Caco-2 (cell line): ENCODE measurements at regions not wholly inside any gene's neighbourhood (a gene's known extent, or its start where the extent isn't known, plus 50 kb on each side); places are given as distances from the start of the nearest gene placed in this dataset.

Source experiments
- BruUV-seq: library from RNA; stranded (reverse); fragments of 400-500 nt; replicated peaks from 2 replicates; lab custom pipeline; 2021; lab: Mats Ljungman, UMichigan
- CTCF ChIA-PET: fragments of 300-600 bp; sonication (Branson Sonifier 250); formaldehyde crosslinking; loops from one replicate; lab custom pipeline; 2022; ENCODE audit warnings: antibody characterized with exemption; lab: Charles Lee
- POLR2A ChIA-PET: fragments of 300-600 bp; sonication (Branson Sonifier 250); formaldehyde crosslinking; loops from one replicate; lab custom pipeline; 2022; ENCODE audit warnings: antibody characterized with exemption; lab: Charles Lee
- DNase-seq, 2 experiments: peaks; one replicate each; pipeline versions ENCODE4 v3.0.0 to v3.0.0-alpha.2; 2020 to 2022
- H3K27me3 ChIP-seq: replicated peaks from 2 replicates; pipeline ENCODE4 v1.6.0; 2011; ENCODE audit warnings: low read length; ENCODE audit not compliant: control insufficient read depth, insufficient read depth
- H3K36me3 ChIP-seq: 2 replicates; pipeline ENCODE4 v1.5.1; 2011; ENCODE audit warnings: low read length; ENCODE audit not compliant: control insufficient read depth, insufficient read depth
- H3K4me1 ChIP-seq: fragments of 250-450 bp; sonication (Bioruptor Pico); 2 replicates; pipeline ENCODE4 v1.5.1; 2020; ENCODE audit warnings: mild to moderate bottlenecking
- H3K4me3 ChIP-seq: 2 replicates; pipeline ENCODE4 v1.5.1; 2011; ENCODE audit warnings: low read depth, mild to moderate bottlenecking, control low read depth, low read length
- H3K9me3 ChIP-seq: fragments of 250-450 bp; sonication (Bioruptor Pico); 2 replicates; pipeline ENCODE4 v1.5.1; 2020; ENCODE audit warnings: mild to moderate bottlenecking, moderate library complexity
- H3K27ac Mint-ChIP-seq: one replicate; pipeline ENCODE4 v1.8.0; 2022; ENCODE audit warnings: mixed read lengths; ENCODE audit not compliant: unreplicated experiment
- H3K27me3 Mint-ChIP-seq: one replicate; pipeline ENCODE4 v1.8.0; 2022; ENCODE audit warnings: mixed read lengths; ENCODE audit not compliant: insufficient read depth, unreplicated experiment
- H3K36me3 Mint-ChIP-seq: one replicate; pipeline ENCODE4 v1.8.0; 2022; ENCODE audit warnings: mild to moderate bottlenecking, mixed read lengths; ENCODE audit not compliant: insufficient read depth, unreplicated experiment
- H3K4me1 Mint-ChIP-seq: one replicate; pipeline ENCODE4 v1.8.0; 2022; ENCODE audit warnings: low read depth, mixed read lengths; ENCODE audit not compliant: unreplicated experiment
- H3K4me3 Mint-ChIP-seq: one replicate; pipeline ENCODE4 v1.8.0; 2022; ENCODE audit warnings: mild to moderate bottlenecking, moderate library complexity, mixed read lengths; ENCODE audit not compliant: unreplicated experiment
- H3K9me3 Mint-ChIP-seq: one replicate; pipeline ENCODE4 v1.8.0; 2022; ENCODE audit warnings: mixed read lengths; ENCODE audit not compliant: unreplicated experiment
- CTCF ChIP-seq, 2 experiments: fragments of 200-600 bp in 1 of 2; IDR thresholded peaks; 1 replicate in 1 of 2; 2 replicates in 1 of 2; pipeline versions ENCODE4 v1.5.1 to v1.8.0; 2011 to 2022; ENCODE audit warnings: antibody characterized with exemption in 1 of 2, control low read depth in 1 of 2, inconsistent platforms in 1 of 2, low read depth in 1 of 2, low read length in 1 of 2, mild to moderate bottlenecking in 1 of 2, moderate library complexity in 1 of 2; ENCODE audit not compliant: insufficient read depth in 1 of 2, severe bottlenecking in 1 of 2, unreplicated experiment in 1 of 2
- intact Hi-C: fragments of 100-400 bp; cut with micrococcal nuclease; formaldehyde crosslinking; loops from one replicate; pipeline ENCODE4 v1.10.0; 2022; ENCODE audit not compliant: unreplicated experiment

- H3K36me3 ChIP-seq, result no peaks in the 10 kb centered on the region
- no peaks in the 10 kb centered on the region for H3K27me3 Mint-ChIP-seq
- H3K4me3 Mint-ChIP-seq, result no peak overlapping the region
- no peak overlapping the region for H3K27ac Mint-ChIP-seq
- intact Hi-C loops, result no loop called here
- POLR2A ChIA-PET, result no interaction called here
- H3K4me1 Mint-ChIP-seq, result no peaks in the 10 kb centered on the region
- H3K9me3 Mint-ChIP-seq, result no peaks in the 10 kb centered on the region
- no TSS peak for BruUV-seq
- DNase-seq, result no peak
- no peaks in the 10 kb centered on the region; the same call in 1 of the 2 replicates for H3K9me3 ChIP-seq
- no peaks in the 10 kb centered on the region for H3K4me1 ChIP-seq
- no peaks in the 10 kb centered on the region for H3K27me3 ChIP-seq
- TF ChIP-seq CTCF (IDR thresholded peaks at IDR 0.05; ENCODE audit: insufficient read depth in 1 of 2, low read depth in 1 of 2, low read length in 1 of 2, severe bottlenecking in 1 of 2, unreplicated experiment in 1 of 2), result no peak
- H3K36me3 Mint-ChIP-seq, result no peaks in the 10 kb centered on the region
- CTCF ChIA-PET, result no interaction called here
- no peak overlapping the region for H3K4me3 ChIP-seq
Observed at GRCh38 chr15:46620392-46621013, 985.7 kb downstream of the SQOR start.

- intact Hi-C loops, result no loop called here
- no peak for TF ChIP-seq CTCF (IDR thresholded peaks at IDR 0.05; ENCODE audit: insufficient read depth in 1 of 2, low read depth in 1 of 2, low read length in 1 of 2, severe bottlenecking in 1 of 2, unreplicated experiment in 1 of 2)
- Mint-ChIP-seq H3K27me3 (no peaks in the 10 kb centered on the region), H3K4me3 (no peak overlapping the region), H3K9me3 (no peaks in the 10 kb centered on the region), H3K27ac (no peak overlapping the region), H3K4me1 (no peaks in the 10 kb centered on the region), H3K36me3 (no peaks in the 10 kb centered on the region)
- no TSS peak for BruUV-seq
- Histone ChIP-seq H3K36me3 (no peaks in the 10 kb centered on the region), H3K9me3 (no peaks in the 10 kb centered on the region; the same call in 1 of the 2 replicates), H3K4me1 (no peaks in the 10 kb centered on the region), H3K4me3 (no peak overlapping the region), H3K27me3 (no peaks in the 10 kb centered on the region)
- ChIA-PET CTCF (no interaction called here), POLR2A (no interaction called here)
- DNase-seq, result no peak
Observed at GRCh38 chr15:46622851-46623250, 988.0 kb downstream of the SQOR start.

GRCh38 chr15:46636206-46636605 is 1001.4 kb downstream of the SQOR start:
- Mint-ChIP-seq H3K9me3 (no peaks in the 10 kb centered on the region), H3K4me1 (no peaks in the 10 kb centered on the region), H3K36me3 (no peaks in the 10 kb centered on the region), H3K27ac (no peak overlapping the region), H3K27me3 (peaks cover 4% of the 10 kb centered on the region), H3K4me3 (no peak overlapping the region)
- no TSS peak for BruUV-seq
- no peak overlapping the region for H3K4me3 ChIP-seq
- ChIA-PET POLR2A (no interaction called here), CTCF (interaction anchor here (0.7 to 1.0 kb wide), 2 partner anchors 322 to 324 kb away, joined by 3 to 4 read pairs; no protein-coding TSS in a partner anchor)
- DNase-seq, result peak in 1 of 2 experiments; percentile 31
- no peaks in the 10 kb centered on the region for H3K4me1 ChIP-seq
- no peaks in the 10 kb centered on the region for H3K27me3 ChIP-seq
- intact Hi-C loops, result no loop called here
- TF ChIP-seq CTCF (IDR thresholded peaks at IDR 0.05; ENCODE audit: insufficient read depth in 1 of 2, low read depth in 1 of 2, low read length in 1 of 2, severe bottlenecking in 1 of 2, unreplicated experiment in 1 of 2), result peak in 1 of 2 experiments; percentile 10
- no peaks in the 10 kb centered on the region for H3K36me3 ChIP-seq
- no peaks in the 10 kb centered on the region for H3K9me3 ChIP-seq
